BLaER1 treated with 17β-estradiol and CSF1 and Interleukin-3, amounts not matched to agents 10 nM and 100 nM (cell line): ENCODE measurements at regions not wholly inside any gene's neighbourhood (a gene's known extent, or its start where the extent isn't known, plus 50 kb on each side); places are given as distances from the start of the nearest gene placed in this dataset.
A peak's percentile ranks its signal among the peaks of the same experiment; 100 is the strongest.
"Not testable (repeated sequence)": the region's sequence is repeated elsewhere in the genome, so short reads cannot be mapped to it uniquely, and the experiment has no call there.

Experiments used
- H3K27ac ChIP-seq, 11 experiments: shearing (Covaris generic); formaldehyde crosslinking; 2 replicates each; pipeline ENCODE4 v1.8.1; 2022
- H3K27me3 ChIP-seq, 11 experiments: shearing (Covaris generic); formaldehyde crosslinking; 2 replicates each; pipeline ENCODE4 v1.8.1; 2022
- H3K36me3 ChIP-seq, 11 experiments: shearing (Covaris generic); formaldehyde crosslinking; 2 replicates each; pipeline ENCODE4 v1.8.1; 2022
- H3K4me1 ChIP-seq, 10 experiments: shearing (Covaris generic); formaldehyde crosslinking; 2 replicates each; pipeline ENCODE4 v1.8.1; 2022
- H3K4me2 ChIP-seq, 11 experiments: shearing (Covaris generic); formaldehyde crosslinking; 2 replicates each; pipeline ENCODE4 v1.8.1; 2022
- H3K4me3 ChIP-seq, 10 experiments: shearing (Covaris generic); formaldehyde crosslinking; 2 replicates each; pipeline ENCODE4 v1.8.1; 2022
- H3K9ac ChIP-seq, 11 experiments: shearing (Covaris generic); formaldehyde crosslinking; 2 replicates each; pipeline ENCODE4 v1.8.1; 2022
- H3K9me3 ChIP-seq, 11 experiments: shearing (Covaris generic); formaldehyde crosslinking; replicated peaks in 1 of 11; 2 replicates each; pipeline ENCODE4 v1.8.1; 2022
- H4K20me1 ChIP-seq, 11 experiments: shearing (Covaris generic); formaldehyde crosslinking; 2 replicates each; pipeline ENCODE4 v1.8.1; 2022
- Cebpa-rat ChIP-seq, 11 experiments: shearing (Covaris generic); IDR thresholded peaks; 2 replicates each; pipeline ENCODE4 v1.8.1; 2022

DNA sequence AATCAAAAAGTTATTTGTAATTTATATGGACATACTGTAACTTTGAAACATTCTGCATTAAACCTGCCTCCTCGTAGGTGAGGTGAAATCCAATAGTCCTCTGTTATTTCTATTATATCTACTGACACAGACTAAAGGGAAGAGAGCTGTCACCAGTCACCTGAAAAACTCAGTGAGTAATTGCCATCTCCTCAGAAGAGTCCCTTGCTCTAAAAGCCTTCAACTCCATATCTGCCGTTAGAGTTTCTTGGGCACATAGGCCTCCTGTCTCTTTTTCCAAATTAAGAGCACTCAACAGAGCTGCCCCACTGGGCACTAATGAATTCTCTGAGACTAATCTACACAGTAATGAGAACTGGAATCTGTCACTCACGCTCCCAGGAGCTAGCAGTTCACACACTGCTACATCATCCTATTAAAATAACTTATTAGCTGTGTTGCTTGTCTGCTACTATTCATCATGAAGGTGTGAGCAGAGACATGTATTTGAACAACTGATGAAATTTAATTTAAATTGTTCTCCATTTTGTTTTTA is 67.3 kb upstream of the VCAN start:
- H3K9ac ChIP-seq = no peak overlapping the region
- 0 out of 22 replicates have a peak overlapping the region, but pooled peaks of 1 of the 11 experiments have one; percentile 20 for H3K4me2 ChIP-seq
- peaks cover under 1 to 17% (median 4%) of the 10 kb centered on the region in 11 experiments; a peak in 15 of 22 replicates for H3K9me3 ChIP-seq
- TF ChIP-seq Cebpa-rat (IDR thresholded peaks at IDR 0.05) = no peak
- H4K20me1 ChIP-seq = no peaks in the 10 kb centered on the region
- H3K4me3 ChIP-seq = no peak overlapping the region
- peaks cover 0 to 39% (median 4%) of the 10 kb centered on the region in 10 experiments; a peak in 10 of 20 replicates for H3K4me1 ChIP-seq
- H3K27me3 ChIP-seq = no peaks in the 10 kb centered on the region
- no peak overlapping the region for H3K27ac ChIP-seq
- 0 out of 22 replicates have a peak, but pooled peaks cover 0 to 2% (median 0%) of the 10 kb centered on the region in 11 experiments for H3K36me3 ChIP-seq

DNA sequence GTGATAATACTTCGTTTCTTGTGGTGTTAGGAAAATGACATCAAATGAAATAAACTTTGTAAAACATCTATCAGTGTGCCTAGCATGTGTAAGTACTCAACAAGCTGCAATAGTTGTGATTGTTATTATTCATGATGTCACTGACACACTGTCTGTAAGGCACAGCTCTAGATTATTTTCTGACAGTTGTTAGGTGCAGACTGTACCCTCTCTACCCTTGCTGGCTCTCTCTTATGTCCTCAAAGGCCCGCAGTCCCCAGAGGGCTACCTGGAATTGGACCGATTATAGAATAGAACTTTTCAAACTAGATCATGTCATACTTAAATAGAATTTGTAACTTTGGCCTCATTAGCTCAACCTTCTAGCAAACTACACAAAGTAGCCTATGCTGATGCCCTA is 65.9 kb upstream of the VCAN start:
- no peak for TF ChIP-seq Cebpa-rat (IDR thresholded peaks at IDR 0.05)
- Histone ChIP-seq H3K36me3 (peaks cover 0 to 11% (median 0%) of the 10 kb centered on the region in 11 experiments; a peak in 1 of 22 replicates), H3K4me1 (peaks cover 0 to 34% (median 4%) of the 10 kb centered on the region in 10 experiments; a peak in 10 of 20 replicates), H3K9ac (no peak overlapping the region), H4K20me1 (no peaks in the 10 kb centered on the region), H3K27me3 (no peaks in the 10 kb centered on the region), H3K9me3 (peaks cover 9 to 32% (median 18%) of the 10 kb centered on the region in 11 experiments; a peak in 19 of 22 replicates), H3K4me2 (no peak overlapping the region), H3K4me3 (no peak overlapping the region), H3K27ac (no peak overlapping the region)

DNA sequence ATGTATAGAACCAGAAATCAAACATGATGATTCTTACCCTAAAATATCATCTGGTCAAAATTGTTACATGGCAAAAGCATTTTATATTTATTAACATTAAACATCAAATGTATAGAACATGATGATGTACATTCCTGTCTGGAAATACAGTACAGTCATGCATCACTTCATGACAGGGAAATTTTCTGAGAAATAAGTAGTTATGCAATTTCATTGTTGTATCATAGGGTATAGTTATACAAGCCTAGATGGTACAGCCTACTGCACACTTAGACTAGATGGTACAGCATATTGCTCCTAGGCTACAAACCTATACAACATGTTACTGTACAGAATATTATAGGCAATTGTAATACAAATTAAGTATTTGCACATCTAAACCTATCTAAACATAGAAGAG is 64.6 kb upstream of the VCAN start:
- Histone ChIP-seq H3K9me3 (peaks cover 9 to 44% (median 18%) of the 10 kb centered on the region in 11 experiments; a peak in 19 of 22 replicates), H3K27ac (no peak overlapping the region), H3K36me3 (peaks cover 0 to 12% (median 0%) of the 10 kb centered on the region in 11 experiments; a peak in 1 of 22 replicates), H4K20me1 (no peaks in the 10 kb centered on the region), H3K4me3 (no peak overlapping the region), H3K4me2 (no peak overlapping the region), H3K9ac (no peak overlapping the region), H3K27me3 (no peaks in the 10 kb centered on the region), H3K4me1 (peaks cover 0 to 22% (median 0%) of the 10 kb centered on the region in 10 experiments; a peak in 6 of 20 replicates)
- TF ChIP-seq Cebpa-rat (IDR thresholded peaks at IDR 0.05) = no peak

DNA sequence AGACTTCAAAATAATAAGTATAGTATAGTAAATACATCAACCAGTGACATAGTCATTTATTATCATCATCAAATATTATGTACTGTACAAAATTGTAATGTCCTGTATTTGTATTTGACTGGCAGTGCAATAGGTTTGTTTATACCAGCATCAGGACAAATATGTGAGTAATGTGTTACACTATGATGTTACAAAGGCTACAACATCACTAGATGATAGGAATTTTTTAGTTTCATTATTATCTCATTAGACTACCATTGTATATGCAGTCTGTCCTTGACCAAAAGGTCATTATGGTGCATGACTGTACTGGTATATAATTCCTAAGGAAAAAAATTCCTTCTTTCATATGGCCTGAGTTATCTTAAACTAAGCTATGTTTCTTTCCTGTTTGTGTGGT is 63.6 kb upstream of the VCAN start:
- Histone ChIP-seq H3K4me3 (no peak overlapping the region), H3K27me3 (no peaks in the 10 kb centered on the region), H3K27ac (0 out of 22 replicates have a peak overlapping the region, but pooled peaks of 1 of the 11 experiments have one; percentile 36), H3K9ac (no peak overlapping the region), H4K20me1 (no peaks in the 10 kb centered on the region), H3K36me3 (peaks cover 0 to 12% (median 0%) of the 10 kb centered on the region in 11 experiments; a peak in 1 of 22 replicates), H3K4me1 (peaks cover 0 to 20% (median 0%) of the 10 kb centered on the region in 10 experiments; a peak in 5 of 20 replicates), H3K9me3 (peaks cover 9 to 52% (median 18%) of the 10 kb centered on the region in 11 experiments; a peak in 19 of 22 replicates), H3K4me2 (peak overlapping the region in 1 of 11 experiments; percentile 32; a peak in 1 of 22 replicates)
- no peak for TF ChIP-seq Cebpa-rat (IDR thresholded peaks at IDR 0.05)

DNA sequence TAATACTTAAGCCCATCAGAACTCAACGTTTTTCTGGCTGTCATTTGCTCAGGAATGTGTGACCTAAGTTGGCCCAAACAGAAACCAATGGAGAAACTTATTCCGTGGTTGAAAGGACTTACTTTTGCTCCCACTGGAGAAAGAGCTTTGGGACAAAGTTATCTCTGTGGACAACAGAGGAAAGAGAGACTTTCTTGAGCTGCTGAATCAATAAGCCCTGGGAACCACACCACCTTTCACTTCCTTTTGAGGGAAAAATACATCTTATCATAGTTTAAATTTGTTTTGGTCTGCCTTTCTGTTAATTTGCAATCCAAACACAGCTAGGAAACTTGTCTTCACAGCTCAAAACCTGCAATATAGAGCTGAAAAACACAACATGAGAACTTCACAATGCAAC is 62.8 kb upstream of the VCAN start:
- H3K9me3 ChIP-seq = peaks cover 9 to 52% (median 18%) of the 10 kb centered on the region in 11 experiments; a peak in 19 of 22 replicates
- no peaks in the 10 kb centered on the region for H4K20me1 ChIP-seq
- H3K27me3 ChIP-seq = no peaks in the 10 kb centered on the region
- peaks cover 0 to 20% (median 0%) of the 10 kb centered on the region in 10 experiments; a peak in 5 of 20 replicates for H3K4me1 ChIP-seq
- no peak for TF ChIP-seq Cebpa-rat (IDR thresholded peaks at IDR 0.05)
- peak overlapping the region in 3 of 11 experiments; percentile 22 to 59 (median 32); a peak in 5 of 22 replicates for H3K4me2 ChIP-seq
- no peak overlapping the region for H3K4me3 ChIP-seq
- peak overlapping the region in 3 of 11 experiments; percentile 13 to 36 (median 24); a peak in 6 of 22 replicates for H3K27ac ChIP-seq
- no peak overlapping the region for H3K9ac ChIP-seq
- peaks cover 0 to 12% (median 0%) of the 10 kb centered on the region in 11 experiments; a peak in 1 of 22 replicates for H3K36me3 ChIP-seq

DNA sequence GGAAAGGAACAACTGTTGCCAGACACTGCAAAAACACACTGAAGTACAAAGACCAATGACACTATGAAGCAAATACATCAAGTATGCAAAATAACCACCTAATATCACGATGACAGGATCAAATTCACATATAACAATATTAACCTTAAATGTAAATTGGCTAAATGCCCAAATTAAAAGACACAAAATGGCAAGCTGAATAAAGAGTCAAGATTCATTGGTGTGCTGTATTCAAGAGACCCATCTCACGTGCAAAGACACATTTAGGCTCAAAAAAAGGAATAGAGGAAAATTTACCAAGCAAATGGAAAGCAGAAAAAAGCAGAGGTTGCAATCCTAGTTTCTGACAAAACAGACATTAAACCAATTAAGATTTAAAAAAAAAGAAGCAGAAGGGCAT is 61.8 kb upstream of the VCAN start:
- peak overlapping the region in 3 of 11 experiments; percentile 18 to 54 (median 39); a peak in 4 of 22 replicates for H3K27ac ChIP-seq
- H3K9me3 ChIP-seq = peaks cover 9 to 52% (median 18%) of the 10 kb centered on the region in 11 experiments; a peak in 19 of 22 replicates
- H3K36me3 ChIP-seq = peaks cover 0 to 12% (median 0%) of the 10 kb centered on the region in 11 experiments; a peak in 1 of 22 replicates
- peaks cover 0 to 19% (median 0%) of the 10 kb centered on the region in 10 experiments; a peak in 5 of 20 replicates for H3K4me1 ChIP-seq
- not testable (repeated sequence) for H3K9ac ChIP-seq, H4K20me1 ChIP-seq, H3K4me2 ChIP-seq, H3K4me3 ChIP-seq, H3K27me3 ChIP-seq

DNA sequence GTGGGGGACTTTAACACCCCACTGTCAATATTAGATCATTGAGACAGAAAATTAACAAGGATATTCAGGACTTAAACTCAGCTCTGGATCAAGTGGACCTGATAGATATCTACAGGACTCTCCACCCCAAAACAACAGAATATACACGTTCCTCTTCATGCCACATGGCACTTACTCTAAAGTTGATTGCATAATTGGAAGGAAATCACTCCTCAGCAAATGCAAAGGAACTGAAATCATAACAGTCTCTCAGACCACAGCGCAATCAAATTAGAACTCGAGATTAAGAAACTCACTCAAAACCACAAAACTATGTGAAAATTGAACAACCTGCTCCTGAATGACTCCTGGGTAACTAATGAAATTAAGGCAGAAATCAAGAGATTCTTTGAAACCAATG is 61.2 kb upstream of the VCAN start:
- not testable (repeated sequence) for H3K4me2 ChIP-seq, H4K20me1 ChIP-seq, H3K9ac ChIP-seq, H3K4me3 ChIP-seq, H3K27me3 ChIP-seq
- H3K27ac ChIP-seq = peak overlapping the region in 3 of 11 experiments; percentile 23 to 54 (median 45); a peak in 5 of 22 replicates
- H3K36me3 ChIP-seq = peaks cover 0 to 12% (median 0%) of the 10 kb centered on the region in 11 experiments; a peak in 1 of 22 replicates
- H3K9me3 ChIP-seq = peaks cover 9 to 52% (median 18%) of the 10 kb centered on the region in 11 experiments; a peak in 19 of 22 replicates
- H3K4me1 ChIP-seq = peaks cover 0 to 19% (median 0%) of the 10 kb centered on the region in 10 experiments; a peak in 5 of 20 replicates

DNA sequence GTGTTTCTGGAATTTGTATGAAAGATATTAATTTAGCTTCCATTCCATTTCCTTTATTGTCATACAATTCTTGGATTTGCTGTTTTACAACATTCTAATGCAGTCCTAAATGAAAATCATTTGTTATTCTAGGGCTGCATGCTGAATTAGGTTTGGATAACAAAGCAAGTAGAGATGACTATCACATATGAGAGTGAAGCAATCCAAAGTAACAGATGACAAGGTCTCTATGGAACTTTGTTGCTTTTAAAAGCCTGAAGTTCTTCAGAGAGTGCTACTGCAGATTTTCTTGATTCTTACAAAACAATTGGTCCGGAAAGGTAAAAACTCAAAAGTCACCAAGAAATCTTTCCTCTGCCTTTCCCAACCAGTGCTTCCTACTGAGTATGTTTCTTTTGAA is 56.9 kb upstream of the VCAN start:
- Histone ChIP-seq H4K20me1 (no peaks in the 10 kb centered on the region), H3K4me1 (peaks cover 0 to 11% (median 0%) of the 10 kb centered on the region in 10 experiments; a peak in 2 of 20 replicates), H3K27me3 (no peaks in the 10 kb centered on the region), H3K4me2 (no peak overlapping the region), H3K36me3 (peaks cover 0 to 7% (median 0%) of the 10 kb centered on the region in 11 experiments; a peak in 1 of 22 replicates), H3K9me3 (peaks cover 6 to 40% (median 10%) of the 10 kb centered on the region in 11 experiments; a peak in 18 of 22 replicates), H3K27ac (no peak overlapping the region), H3K4me3 (no peak overlapping the region), H3K9ac (no peak overlapping the region)
- TF ChIP-seq Cebpa-rat (IDR thresholded peaks at IDR 0.05) = no peak

DNA sequence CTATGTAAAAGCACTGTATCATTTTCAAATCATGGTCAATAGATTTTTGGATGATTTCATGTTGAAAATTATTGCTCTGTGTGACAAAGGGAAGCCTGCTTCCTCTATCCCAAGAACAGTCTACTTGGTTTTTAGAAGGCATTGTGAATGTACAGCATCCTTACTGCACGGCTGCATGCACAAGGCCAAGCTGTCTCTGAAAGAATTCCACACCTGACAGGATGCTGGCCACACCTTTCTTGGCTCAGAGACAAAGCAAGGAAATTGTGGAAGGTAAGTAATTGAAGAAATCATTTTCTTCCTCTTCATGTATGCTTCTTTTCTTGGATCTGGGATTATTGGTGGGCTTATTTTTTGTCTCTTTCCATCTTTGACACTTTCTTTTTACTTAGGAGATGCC is 53.7 kb upstream of the VCAN start:
- Histone ChIP-seq H3K27me3 (no peaks in the 10 kb centered on the region), H3K4me3 (no peak overlapping the region), H3K36me3 (no peaks in the 10 kb centered on the region; a peak in 1 of 22 replicates), H4K20me1 (no peaks in the 10 kb centered on the region), H3K27ac (no peak overlapping the region), H3K4me1 (0 out of 20 replicates have a peak, but pooled peaks cover 0 to 5% (median 0%) of the 10 kb centered on the region in 10 experiments), H3K9ac (no peak overlapping the region), H3K9me3 (peaks cover 0 to 29% (median 8%) of the 10 kb centered on the region in 11 experiments; a peak in 9 of 22 replicates), H3K4me2 (no peak overlapping the region)
- no peak for TF ChIP-seq Cebpa-rat (IDR thresholded peaks at IDR 0.05)
